DOHH2 (cell line): ENCODE measurements at regions not wholly inside any gene's neighbourhood (a gene's known extent, or its start where the extent isn't known, plus 50 kb on each side); places are given as distances from the start of the nearest gene placed in this dataset.

Experiments
- H3F3A ChIP-seq: fragments of 200-600 bp; sonication (generic), shearing (Covaris generic); 2 replicates; pipeline ENCODE4 v1.6.0; 2016; ENCODE audit warnings: antibody characterized with exemption, mild to moderate bottlenecking; ENCODE audit not compliant: control insufficient read depth, insufficient read depth
- H3K27ac ChIP-seq: fragments of 200-600 bp; sonication (generic); 2 replicates; pipeline ENCODE4 v1.5.1; 2014; ENCODE audit warnings: low read depth, mild to moderate bottlenecking, low read length, moderate library complexity
- H3K27me3 ChIP-seq: fragments of 200-600 bp; sonication (generic); 2 replicates; pipeline ENCODE4 v1.6.1; 2014; ENCODE audit warnings: mild to moderate bottlenecking, low read length, mixed read lengths; ENCODE audit not compliant: control insufficient read depth
- H3K36me3 ChIP-seq: fragments of 200-600 bp; sonication (generic); 2 replicates; pipeline ENCODE4 v1.6.1; 2014; ENCODE audit warnings: mild to moderate bottlenecking, low read length, moderate library complexity, mixed read lengths; ENCODE audit not compliant: control insufficient read depth
- H3K4me1 ChIP-seq: fragments of 200-600 bp; sonication (generic); 2 replicates; pipeline ENCODE4 v1.6.1; 2014; ENCODE audit warnings: mild to moderate bottlenecking, low read length, mixed read lengths; ENCODE audit not compliant: control insufficient read depth
- H3K4me2 ChIP-seq: fragments of 200-600 bp; sonication (generic); 2 replicates; pipeline ENCODE4 v1.6.0; 2014; ENCODE audit warnings: mild to moderate bottlenecking, low read length, moderate library complexity
- H3K4me3 ChIP-seq: fragments of 200-600 bp; sonication (generic); 2 replicates; pipeline ENCODE4 v1.5.1; 2014; ENCODE audit warnings: mild to moderate bottlenecking, low read length, mixed read lengths
- H3K79me2 ChIP-seq: fragments of 200-600 bp; sonication (generic); 2 replicates; pipeline ENCODE4 v1.6.1; 2014; ENCODE audit warnings: mild to moderate bottlenecking, low read length, mixed read lengths; ENCODE audit not compliant: control insufficient read depth
- H3K9me2 ChIP-seq: fragments of 200-600 bp; sonication (generic); replicated peaks from 2 replicates; pipeline ENCODE4 v1.6.1; 2014; ENCODE audit warnings: mild to moderate bottlenecking, low read length, mixed read lengths; ENCODE audit not compliant: control insufficient read depth
- H3K9me3 ChIP-seq: fragments of 200-600 bp; sonication (generic); 2 replicates; pipeline ENCODE4 v1.6.1; 2014; ENCODE audit warnings: antibody characterized with exemption, low read length, mixed read lengths; ENCODE audit not compliant: control insufficient read depth, insufficient read depth
- H4K20me1 ChIP-seq: fragments of 200-600 bp; sonication (generic); 2 replicates; pipeline ENCODE4 v1.6.0; 2014; ENCODE audit warnings: low read depth, mild to moderate bottlenecking, antibody characterized with exemption, low read length, moderate library complexity; ENCODE audit not compliant: control insufficient read depth, insufficient read depth
- CTCF ChIP-seq: fragments of 200-600 bp; sonication (generic); IDR thresholded peaks from one replicate; pipeline ENCODE4 v1.5.1; 2014; ENCODE audit warnings: antibody characterized with exemption, mild to moderate bottlenecking, low read depth, low read length; ENCODE audit not compliant: poor library complexity, severe bottlenecking
- EZH2phosphoT487 ChIP-seq: fragments of 200-600 bp; sonication (generic); IDR thresholded peaks from 2 replicates; pipeline ENCODE4 v1.6.1; 2017; ENCODE audit warnings: borderline replicate concordance, mild to moderate bottlenecking, antibody characterized with exemption, low read length, moderate library complexity, mixed read lengths

GRCh38 chr2:59093571-59093970 lies 852.4 kb upstream of the FANCL start:
- H3F3A ChIP-seq, result no peaks in the 10 kb centered on the region
- H3K4me3 ChIP-seq, result no peak overlapping the region
- no peaks in the 10 kb centered on the region for H4K20me1 ChIP-seq
- H3K4me1 ChIP-seq, result no peaks in the 10 kb centered on the region
- no peaks in the 10 kb centered on the region for H3K9me3 ChIP-seq
- no peaks in the 10 kb centered on the region for H3K9me2 ChIP-seq
- H3K27me3 ChIP-seq, result no peaks in the 10 kb centered on the region
- no peak overlapping the region for H3K27ac ChIP-seq
- TF ChIP-seq CTCF (no peak), EZH2phosphoT487 (no peak)
- H3K36me3 ChIP-seq, result no peaks in the 10 kb centered on the region
- H3K79me2 ChIP-seq, result no peaks in the 10 kb centered on the region
- no peak overlapping the region for H3K4me2 ChIP-seq

- Histone ChIP-seq H3K27ac (no peak overlapping the region), H3K36me3 (no peaks in the 10 kb centered on the region), H3K27me3 (no peaks in the 10 kb centered on the region), H3K79me2 (no peaks in the 10 kb centered on the region), H3K4me1 (no peaks in the 10 kb centered on the region), H3K9me3 (no peaks in the 10 kb centered on the region), H3K4me3 (no peak overlapping the region), H3K4me2 (no peak overlapping the region), H3K9me2 (no peaks in the 10 kb centered on the region), H4K20me1 (no peaks in the 10 kb centered on the region), H3F3A (no peaks in the 10 kb centered on the region)
- TF ChIP-seq CTCF (no peak), EZH2phosphoT487 (no peak)
Observed at GRCh38 chr2:59084326-59084725, 843.2 kb upstream of the FANCL start.

GRCh38 chr2:59083075-59083828 lies 842.1 kb upstream of the FANCL start:
- H3K9me3 ChIP-seq, result no peaks in the 10 kb centered on the region
- H3K4me3 ChIP-seq, result no peak overlapping the region
- no peaks in the 10 kb centered on the region for H3K27me3 ChIP-seq
- H3K9me2 ChIP-seq, result no peaks in the 10 kb centered on the region
- no peaks in the 10 kb centered on the region for H4K20me1 ChIP-seq
- no peaks in the 10 kb centered on the region for H3F3A ChIP-seq
- no peak overlapping the region for H3K4me2 ChIP-seq
- no peaks in the 10 kb centered on the region for H3K79me2 ChIP-seq
- TF ChIP-seq EZH2phosphoT487 (no peak), CTCF (no peak)
- no peak overlapping the region for H3K27ac ChIP-seq
- H3K36me3 ChIP-seq, result no peaks in the 10 kb centered on the region
- H3K4me1 ChIP-seq, result no peaks in the 10 kb centered on the region
